Hematopoietic multipotent progenitor cell treated with erythropoietin and hydrocortisone succinate and interleukin-3 and kit ligand, for 15 days (in vitro differentiated cells): ENCODE measurements at regions not wholly inside any gene's neighbourhood (a gene's known extent, or its start where the extent isn't known, plus 50 kb on each side); places are given as distances from the start of the nearest gene placed in this dataset.

Source experiments
- DNase-seq: peaks from one replicate; pipeline ENCODE4 v3.0.0-alpha.2; 2015; ENCODE audit warnings: low spot score

- no peak for DNase-seq
Measured at GRCh38 chr7:26600411-26600810, 264.0 kb downstream of the SKAP2 start.

DNA sequence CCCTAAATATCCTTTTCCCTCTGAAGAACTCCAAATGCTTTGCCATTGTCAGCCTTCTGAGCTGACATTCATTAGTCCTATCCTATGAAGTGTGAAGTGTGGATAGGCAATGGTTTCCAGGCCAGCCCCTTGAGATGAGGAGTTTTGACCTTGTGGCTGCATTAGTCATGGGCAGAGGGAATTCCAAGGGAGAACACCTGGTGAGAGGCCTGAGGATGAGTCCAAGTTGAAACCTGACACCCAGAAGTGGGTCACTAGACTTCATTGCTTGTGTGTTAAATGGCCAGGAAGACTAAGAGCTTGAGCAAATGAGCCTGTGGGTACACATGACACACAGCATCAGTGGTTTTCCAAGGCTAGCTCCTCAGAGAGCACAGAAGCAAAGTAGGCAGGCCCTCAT, 260.8 kb downstream of the SKAP2 start:
- DNase-seq, result no peak

- DNase-seq, result no peak
Measured at GRCh38 chr7:26608402-26608801, 256.0 kb downstream of the SKAP2 start.

GRCh38 chr7:26609082-26609481, 255.3 kb downstream of the SKAP2 start:
- no peak for DNase-seq

DNA sequence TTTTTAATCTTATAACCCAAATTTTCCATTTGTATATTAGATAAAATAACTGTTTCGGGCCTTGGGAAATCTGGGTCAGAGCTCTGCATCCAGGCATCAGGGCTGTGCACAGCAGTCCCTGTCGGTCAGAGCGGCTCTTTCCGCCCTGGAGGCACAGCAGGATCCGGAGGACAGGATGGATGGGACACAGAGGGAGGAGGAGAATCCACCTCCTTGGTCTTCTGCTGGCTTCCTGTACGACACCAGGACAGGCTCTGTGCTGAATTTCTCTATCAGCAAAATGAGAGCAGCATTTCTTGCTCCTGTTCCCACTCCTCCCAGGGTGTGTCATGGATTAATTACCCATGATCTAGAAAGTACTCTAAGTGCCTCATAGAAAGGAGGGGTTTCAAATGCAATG, 254.9 kb downstream of the SKAP2 start:
- DNase-seq, result no peak

GRCh38 chr7:26612742-26613141, 251.6 kb downstream of the SKAP2 start:
- no peak for DNase-seq

DNA sequence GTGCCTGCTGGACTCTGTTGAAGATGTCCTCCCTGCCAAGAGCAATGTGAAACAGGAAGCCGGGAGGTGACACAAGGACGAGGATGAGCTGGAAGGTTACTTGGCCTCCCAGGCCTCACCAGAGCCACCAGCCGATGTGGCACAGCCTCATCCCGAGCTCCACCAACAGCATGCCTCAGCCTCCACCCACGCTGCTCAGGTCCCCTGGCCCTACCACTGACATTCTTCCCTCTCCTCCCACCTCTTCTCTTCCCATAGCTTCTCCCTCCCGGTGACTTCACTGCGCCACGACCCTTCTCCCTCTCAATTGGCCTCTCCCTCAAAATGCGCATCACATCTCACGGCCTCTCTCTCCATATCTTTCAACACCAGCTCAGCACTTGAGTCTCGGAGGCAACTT, 249.9 kb downstream of the SKAP2 start:
- DNase-seq, result no peak

DNA sequence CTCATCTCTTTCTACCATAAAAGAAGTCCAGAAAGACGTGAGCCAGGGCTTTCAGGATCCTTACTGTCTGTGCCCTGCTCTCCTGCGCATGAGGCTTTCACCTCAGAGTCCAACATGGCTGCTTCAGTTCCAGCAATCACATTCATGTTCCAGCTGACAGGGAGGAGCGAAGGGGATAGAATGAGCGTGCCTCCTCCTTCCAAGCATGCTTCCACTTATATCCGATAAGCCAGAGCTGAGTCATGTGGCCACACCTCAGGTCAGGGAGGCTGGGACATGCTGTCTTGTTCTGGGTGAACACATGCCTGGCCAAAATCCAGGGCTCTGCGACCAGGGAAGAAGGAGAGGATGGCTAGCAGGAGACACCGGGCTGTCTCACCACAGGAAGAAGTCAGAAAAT, 248.2 kb downstream of the SKAP2 start:
- DNase-seq, result no peak

DNA sequence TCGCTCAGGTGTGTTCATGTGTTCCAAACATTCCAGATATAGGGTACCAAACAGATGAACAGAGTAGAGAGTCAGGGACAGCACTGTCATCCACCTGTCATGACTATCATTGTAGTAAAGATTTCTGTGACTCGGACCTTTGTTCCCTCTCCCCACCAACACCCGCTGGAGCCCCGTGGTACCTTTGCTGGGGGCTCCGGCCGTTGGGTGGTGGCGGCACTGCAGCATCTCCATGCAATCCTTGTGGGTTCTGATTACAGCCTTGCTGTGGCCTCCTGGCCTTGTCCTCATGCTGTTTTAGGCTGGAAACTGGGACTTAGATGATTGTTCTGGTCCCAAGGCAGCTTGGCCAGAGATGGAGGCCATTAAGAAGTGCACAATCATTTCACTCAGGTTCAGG, 247.3 kb downstream of the SKAP2 start:
- DNase-seq, result no peak
